CD14-positive monocyte (primary cell): ENCODE measurements at regions not wholly inside any gene's neighbourhood (a gene's known extent, or its start where the extent isn't known, plus 50 kb on each side); places are given as distances from the start of the nearest gene placed in this dataset.

Experiments used
- DNase-seq, 3 donors: peaks; one replicate each; pipeline ENCODE4 v3.0.0-alpha.2; 2011 to 2022
- H2AFZ ChIP-seq: 2 replicates; pipeline ENCODE4 v1.6.0; 2012; ENCODE audit warnings: mild to moderate bottlenecking, low read depth, low read length, inconsistent platforms; ENCODE audit not compliant: insufficient read depth, poor library complexity, severe bottlenecking
- H3K27ac ChIP-seq, 2 donors: 1 replicate in 1 of 2; 2 replicates in 1 of 2; pipeline ENCODE4 v1.5.1; 2012 to 2013; ENCODE audit warnings: low read length in 2 of 2, control low read depth in 1 of 2, inconsistent platforms in 1 of 2, low read depth in 1 of 2, mild to moderate bottlenecking in 1 of 2
- H3K27me3 ChIP-seq, 2 donors: one replicate each; pipeline versions ENCODE4 v1.6.0 to v1.6.1; 2011 to 2013; ENCODE audit warnings: low read length in 2 of 2; ENCODE audit not compliant: control insufficient read depth in 2 of 2, insufficient read depth in 2 of 2
- H3K36me3 ChIP-seq, 2 donors: replicated peaks in 1 of 2; 1 replicate in 1 of 2; 2 replicates in 1 of 2; pipeline versions ENCODE4 v1.5.1 to v1.6.1; 2012 to 2013; ENCODE audit warnings: low read length in 2 of 2, control low read depth in 1 of 2, inconsistent platforms in 1 of 2, mild to moderate bottlenecking in 1 of 2; ENCODE audit not compliant: insufficient read depth in 2 of 2, control insufficient read depth in 1 of 2
- H3K4me1 ChIP-seq, 2 donors: 1 replicate in 1 of 2; 2 replicates in 1 of 2; pipeline versions ENCODE4 v1.5.1 to v1.6.1; 2012 to 2013; ENCODE audit warnings: low read length in 2 of 2, control low read depth in 1 of 2, inconsistent platforms in 1 of 2, mild to moderate bottlenecking in 1 of 2, moderate library complexity in 1 of 2; ENCODE audit not compliant: insufficient read depth in 2 of 2, control insufficient read depth in 1 of 2
- H3K4me2 ChIP-seq: replicated peaks from 2 replicates; pipeline ENCODE3; 2012; ENCODE audit warnings: low read length, moderate library complexity, mild to moderate bottlenecking; ENCODE audit not compliant: poor library complexity, severe bottlenecking; ENCODE audit errors: extremely low read depth
- H3K4me3 ChIP-seq, 3 experiments: fragments of 200-600 bp in 1 of 3; sonication (generic) in 1 of 3; replicated peaks in 1 of 3; 1 replicate in 2 of 3; 2 replicates in 1 of 3; pipeline ENCODE4 v1.5.1; 2011 to 2013; ENCODE audit warnings: low read length in 3 of 3, mild to moderate bottlenecking in 3 of 3, control low read depth in 2 of 3, low read depth in 2 of 3, inconsistent platforms in 1 of 3, moderate library complexity in 1 of 3
- H3K79me2 ChIP-seq: 2 replicates; pipeline ENCODE4 v1.6.0; 2012; ENCODE audit warnings: mild to moderate bottlenecking, control low read depth, inconsistent platforms, low read length, moderate library complexity; ENCODE audit not compliant: insufficient read depth
- H3K9ac ChIP-seq: 2 replicates; pipeline ENCODE4 v1.6.0; 2017; ENCODE audit warnings: low read length, mild to moderate bottlenecking; ENCODE audit not compliant: insufficient read depth, poor library complexity, severe bottlenecking
- H3K9me3 ChIP-seq, 2 donors: replicated peaks in 1 of 2; 1 replicate in 1 of 2; 2 replicates in 1 of 2; pipeline versions ENCODE4 v1.5.1 to v1.6.1; 2012 to 2013; ENCODE audit warnings: low read length in 2 of 2, control low read depth in 1 of 2; ENCODE audit not compliant: control insufficient read depth in 1 of 2, insufficient read depth in 1 of 2
- H4K20me1 ChIP-seq: 2 replicates; pipeline ENCODE4 v1.6.0; 2012; ENCODE audit warnings: mild to moderate bottlenecking, low read length, control low read depth, moderate library complexity; ENCODE audit not compliant: insufficient read depth
- H3K27ac Mint-ChIP-seq, 7 donors: one replicate each; pipeline ENCODE4 v1.8.0; 2020; ENCODE audit warnings: mild to moderate bottlenecking in 7 of 7, mixed read lengths in 7 of 7, moderate library complexity in 6 of 7, inconsistent platforms in 2 of 7
- H3K27me3 Mint-ChIP-seq, 3 donors: one replicate each; pipeline ENCODE4 v1.8.0; 2021 to 2022; ENCODE audit warnings: low read depth in 3 of 3, mild to moderate bottlenecking in 3 of 3, mixed read lengths in 3 of 3, moderate library complexity in 3 of 3, inconsistent platforms in 1 of 3
- H3K36me3 Mint-ChIP-seq, 2 donors: one replicate each; pipeline ENCODE4 v1.8.0; 2020; ENCODE audit warnings: mixed read lengths in 2 of 2, inconsistent platforms in 1 of 2, mild to moderate bottlenecking in 1 of 2
- H3K4me1 Mint-ChIP-seq: one replicate; pipeline ENCODE4 v1.8.0; 2020; ENCODE audit warnings: mild to moderate bottlenecking, mixed read lengths
- H3K4me3 Mint-ChIP-seq, 2 donors: one replicate each; pipeline ENCODE4 v1.8.0; 2020; ENCODE audit warnings: mild to moderate bottlenecking in 2 of 2, mixed read lengths in 2 of 2, moderate library complexity in 1 of 2
- H3K9me3 Mint-ChIP-seq, 7 donors: one replicate each; pipeline ENCODE4 v1.8.0; 2020 to 2022; ENCODE audit warnings: mixed read lengths in 7 of 7, mild to moderate bottlenecking in 6 of 7, moderate library complexity in 6 of 7, inconsistent platforms in 2 of 7
- WGBS: methylation state at CpG from one replicate; pipeline ENCODE4 v1.1.5; 2013; ENCODE audit warnings: missing lambda C conversion rate; ENCODE audit not compliant: insufficient coverage; 5-methylcytosine and 5-hydroxymethylcytosine counted together
- intact Hi-C, 2 donors: fragments of 100-400 bp; cut with micrococcal nuclease; formaldehyde crosslinking; loops; one replicate each; pipeline versions ENCODE4 v1.15.0 to v1.15.1; 2023
- TF ChIP-seq, protein P1 (sequence below): fragments of 200-600 bp; IDR thresholded peaks from one replicate; pipeline ENCODE4 v1.8.0; 2022; ENCODE audit warnings: antibody characterized with exemption, mild to moderate bottlenecking

DNA sequence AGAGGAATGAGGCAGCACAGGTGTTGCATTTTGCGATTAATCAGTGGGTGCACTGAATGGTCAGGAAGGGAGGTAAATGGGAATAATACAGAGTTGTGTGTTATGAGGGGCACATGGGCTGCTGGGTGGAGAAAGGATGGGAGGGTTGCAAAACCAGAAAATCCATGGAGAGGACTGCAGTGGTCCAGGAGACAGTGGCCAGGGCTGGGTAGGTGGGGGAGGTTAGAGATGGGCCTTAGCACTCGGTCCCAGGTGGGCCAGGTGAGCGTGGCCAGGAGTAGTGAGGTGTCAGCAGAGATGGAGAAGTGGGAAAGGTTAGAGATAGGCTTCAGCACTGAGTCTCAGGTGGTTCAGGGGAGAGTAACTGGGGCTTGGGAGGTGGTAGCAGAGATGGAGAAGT lies 399.1 kb upstream of the LARGE1 start:
- no peaks in the 10 kb centered on the region for H3K36me3 Mint-ChIP-seq
- Histone ChIP-seq H4K20me1 (no peaks in the 10 kb centered on the region), H3K36me3 (no peaks in the 10 kb centered on the region), H3K27ac (no peak overlapping the region), H2AFZ (no peak overlapping the region), H3K79me2 (no peaks in the 10 kb centered on the region), H3K4me1 (no peaks in the 10 kb centered on the region), H3K4me3 (no peak overlapping the region), H3K4me2 (no peak overlapping the region), H3K9me3 (peaks cover 8 to 24% of the 10 kb centered on the region in 2 donors), H3K9ac (no peak overlapping the region), H3K27me3 (no peaks in the 10 kb centered on the region)
- H3K9me3 Mint-ChIP-seq = peaks cover 8 to 34% (median 17%) of the 10 kb centered on the region in 7 donors
- no peak overlapping the region for H3K4me3 Mint-ChIP-seq
- TF ChIP-seq, protein P1, sequence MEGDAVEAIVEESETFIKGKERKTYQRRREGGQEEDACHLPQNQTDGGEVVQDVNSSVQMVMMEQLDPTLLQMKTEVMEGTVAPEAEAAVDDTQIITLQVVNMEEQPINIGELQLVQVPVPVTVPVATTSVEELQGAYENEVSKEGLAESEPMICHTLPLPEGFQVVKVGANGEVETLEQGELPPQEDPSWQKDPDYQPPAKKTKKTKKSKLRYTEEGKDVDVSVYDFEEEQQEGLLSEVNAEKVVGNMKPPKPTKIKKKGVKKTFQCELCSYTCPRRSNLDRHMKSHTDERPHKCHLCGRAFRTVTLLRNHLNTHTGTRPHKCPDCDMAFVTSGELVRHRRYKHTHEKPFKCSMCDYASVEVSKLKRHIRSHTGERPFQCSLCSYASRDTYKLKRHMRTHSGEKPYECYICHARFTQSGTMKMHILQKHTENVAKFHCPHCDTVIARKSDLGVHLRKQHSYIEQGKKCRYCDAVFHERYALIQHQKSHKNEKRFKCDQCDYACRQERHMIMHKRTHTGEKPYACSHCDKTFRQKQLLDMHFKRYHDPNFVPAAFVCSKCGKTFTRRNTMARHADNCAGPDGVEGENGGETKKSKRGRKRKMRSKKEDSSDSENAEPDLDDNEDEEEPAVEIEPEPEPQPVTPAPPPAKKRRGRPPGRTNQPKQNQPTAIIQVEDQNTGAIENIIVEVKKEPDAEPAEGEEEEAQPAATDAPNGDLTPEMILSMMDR = no peak
- WGBS = 86% methylated on average over 3 of the region's 3 CpGs
- no peaks in the 10 kb centered on the region for H3K4me1 Mint-ChIP-seq
- intact Hi-C loops = no loop called here
- no peak for DNase-seq
- H3K27ac Mint-ChIP-seq = no peak overlapping the region
- peaks cover 0 to 2% (median 0%) of the 10 kb centered on the region in 3 donors for H3K27me3 Mint-ChIP-seq

DNA sequence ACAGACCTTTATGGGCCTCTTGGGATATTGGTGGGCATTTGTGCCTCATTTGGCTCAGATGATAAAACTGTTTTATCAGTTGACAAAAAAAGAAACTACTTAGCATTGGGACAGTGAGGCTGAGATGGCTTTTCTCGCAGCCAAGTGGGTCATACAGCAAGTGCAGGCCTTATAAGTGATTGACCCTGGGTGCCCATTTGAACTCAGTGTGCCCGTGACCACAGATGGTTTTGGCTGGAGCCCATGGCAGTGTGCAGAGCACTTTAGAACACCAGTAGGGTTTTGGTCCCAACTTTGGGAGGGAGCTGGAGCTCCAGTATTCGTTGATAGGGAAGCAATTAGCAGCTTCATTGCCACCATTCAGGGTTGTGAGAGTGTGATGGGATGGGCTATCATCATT lies 404.5 kb upstream of the LARGE1 start:
- intact Hi-C loops = no loop called here
- H3K4me2 ChIP-seq = no peak overlapping the region

More for the DNA sequence above, 404.5 kb upstream of the LARGE1 start:
- Mint-ChIP-seq H3K4me3 (no peak overlapping the region), H3K27me3 (no peaks in the 10 kb centered on the region), H3K4me1 (no peaks in the 10 kb centered on the region), H3K36me3 (no peaks in the 10 kb centered on the region), H3K9me3 (peaks cover 2 to 25% (median 9%) of the 10 kb centered on the region in 7 donors), H3K27ac (no peak overlapping the region)
- Histone ChIP-seq H2AFZ (no peak overlapping the region), H3K36me3 (no peaks in the 10 kb centered on the region), H3K9me3 (peaks cover 11 to 20% of the 10 kb centered on the region in 2 donors), H3K79me2 (no peaks in the 10 kb centered on the region), H4K20me1 (no peaks in the 10 kb centered on the region), H3K9ac (no peak overlapping the region), H3K4me3 (no peak overlapping the region), H3K27ac (no peak overlapping the region), H3K27me3 (no peaks in the 10 kb centered on the region), H3K4me1 (no peaks in the 10 kb centered on the region)
- no peak for DNase-seq
- WGBS = 80% methylated on average over 3 of the region's 3 CpGs
- TF ChIP-seq, protein P1 = no peak
